HS-5 (cell line): ENCODE measurements at regions not wholly inside any gene's neighbourhood (a gene's known extent, or its start where the extent isn't known, plus 50 kb on each side); places are given as distances from the start of the nearest gene placed in this dataset.
"Not testable (repeated sequence)": the region's sequence is repeated elsewhere in the genome, so short reads cannot be mapped to it uniquely, and the experiment has no call there.

Experiments used
- DNase-seq: peaks from one replicate; pipeline ENCODE4 v3.0.0-alpha.2; 2012; ENCODE audit warnings: low read depth

DNA sequence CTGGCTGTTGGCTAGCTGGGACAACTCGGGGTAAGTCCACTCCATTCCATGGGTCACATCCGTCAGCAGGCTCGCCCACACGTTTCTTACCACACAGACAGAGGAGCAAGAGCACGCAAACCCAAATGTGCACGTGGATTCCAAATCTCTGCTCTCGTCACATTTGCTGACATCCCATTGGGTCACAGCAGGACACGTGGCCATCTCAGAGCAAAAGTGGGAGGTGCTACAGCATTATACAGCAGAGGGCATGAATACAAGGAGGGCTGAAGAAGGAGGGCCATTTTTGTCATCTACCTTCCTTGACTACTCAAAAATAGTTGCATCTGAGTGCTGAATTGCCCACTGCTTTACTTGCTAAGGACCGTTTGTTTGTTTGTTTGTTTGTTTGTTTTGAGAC, 84.7 kb downstream of the RBBP6 start:
- no peak for DNase-seq

DNA sequence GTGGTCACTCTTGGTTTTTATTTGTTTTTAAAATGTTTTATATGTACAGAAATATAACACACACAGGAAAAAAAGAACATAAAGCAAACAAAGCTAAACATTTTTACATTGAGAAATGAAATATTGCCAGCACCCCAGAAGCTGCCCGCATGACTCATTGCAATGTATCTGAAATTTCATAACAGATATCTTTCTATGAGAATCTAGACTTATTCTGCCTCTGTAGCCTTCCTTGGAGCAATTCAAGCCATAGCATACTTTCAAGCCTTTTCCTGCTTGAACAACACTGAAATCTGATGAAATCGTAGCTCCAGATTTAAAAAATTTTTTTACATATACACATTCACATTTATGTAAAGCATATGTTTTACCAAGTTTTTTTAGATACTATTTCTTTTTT, 86.9 kb downstream of the RBBP6 start:
- DNase-seq, result peak; percentile 42

DNA sequence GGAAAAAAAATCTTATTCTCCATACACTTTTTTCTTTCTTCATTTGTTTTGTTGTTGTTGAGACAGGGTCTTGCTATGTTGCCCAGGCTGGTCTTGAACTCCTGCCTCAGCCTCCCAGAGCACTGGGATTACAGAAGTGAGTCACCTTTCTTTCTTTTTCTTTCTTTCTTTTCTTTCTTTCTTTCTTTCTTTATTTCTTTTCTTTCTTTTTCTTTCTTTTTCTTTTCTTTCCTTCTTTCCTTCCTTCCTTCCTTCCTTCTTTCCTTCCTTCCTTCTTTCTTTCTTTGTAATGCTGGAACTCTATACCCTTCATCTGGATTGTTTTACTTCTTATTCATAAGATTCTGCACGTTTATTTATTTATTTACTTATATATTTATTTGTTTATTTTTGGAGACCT, 94.5 kb upstream of the TNRC6A start:
- no peak for DNase-seq

GRCh38 chr16:24635900-24636610, 93.4 kb upstream of the TNRC6A start:
- DNase-seq, result peak; percentile 97

- no peak for DNase-seq
Observed at GRCh38 chr16:24639769-24640168, 89.7 kb upstream of the TNRC6A start.

DNA sequence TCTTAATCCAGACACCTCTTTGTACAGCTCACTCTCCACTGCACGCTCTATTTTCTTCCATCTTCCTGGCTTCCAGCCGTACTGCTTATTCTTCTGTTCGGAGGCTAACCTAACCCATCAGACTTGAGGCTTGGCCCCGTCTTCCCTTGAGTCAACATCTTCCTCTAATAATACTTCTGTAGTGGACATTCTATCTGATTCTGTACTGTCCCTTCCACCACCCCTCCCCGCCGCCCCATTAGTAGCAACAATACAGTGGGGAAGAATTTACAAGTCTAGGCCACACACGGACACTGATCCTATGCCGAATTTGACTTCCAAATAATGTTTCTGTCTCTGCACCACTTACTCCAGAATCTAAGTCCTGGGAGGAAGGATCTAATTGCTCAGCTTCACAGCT, 86.0 kb upstream of the TNRC6A start:
- DNase-seq, result no peak

DNA sequence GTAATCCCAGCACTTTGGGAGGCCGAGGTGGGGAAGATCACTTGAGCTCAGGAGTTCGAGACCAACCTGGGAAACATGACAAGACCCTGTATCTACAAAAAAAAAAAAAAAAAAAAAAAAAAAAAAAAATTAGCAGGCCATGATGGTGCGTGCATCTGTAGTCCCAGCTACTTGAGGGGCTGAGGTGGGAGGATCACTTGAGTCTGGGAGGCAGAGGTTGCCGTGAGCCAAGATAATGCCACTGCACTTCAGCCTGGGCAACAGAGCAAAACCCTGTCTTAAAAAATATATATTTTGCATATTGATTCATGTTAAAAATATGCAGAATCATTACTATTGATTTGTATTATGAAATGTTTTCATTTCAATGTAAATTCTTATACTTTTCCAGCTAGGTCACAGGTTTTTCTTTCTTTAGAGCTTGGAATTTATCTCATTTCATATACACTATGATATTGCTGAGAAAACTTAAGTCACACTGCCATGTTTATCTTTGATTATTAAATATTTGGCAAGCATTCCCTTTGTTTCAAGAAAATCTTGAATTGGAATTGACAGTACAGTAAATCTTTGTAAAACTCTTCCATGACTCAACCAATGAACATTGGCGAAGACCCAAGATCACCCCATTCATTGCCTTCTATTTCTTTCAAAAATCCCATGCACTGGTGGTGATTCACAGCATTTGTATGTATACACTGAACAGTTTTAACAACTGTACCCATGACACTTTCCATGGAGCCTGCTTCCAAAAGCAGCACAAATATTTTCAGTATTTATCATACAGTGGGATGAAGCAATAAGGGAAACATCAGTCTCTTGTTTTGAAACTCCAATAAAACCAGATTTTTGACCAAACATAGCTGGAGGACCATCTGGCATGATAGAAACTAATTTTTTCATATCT, 83.5 kb upstream of the TNRC6A start:
- peak; percentile 100 for DNase-seq

DNA sequence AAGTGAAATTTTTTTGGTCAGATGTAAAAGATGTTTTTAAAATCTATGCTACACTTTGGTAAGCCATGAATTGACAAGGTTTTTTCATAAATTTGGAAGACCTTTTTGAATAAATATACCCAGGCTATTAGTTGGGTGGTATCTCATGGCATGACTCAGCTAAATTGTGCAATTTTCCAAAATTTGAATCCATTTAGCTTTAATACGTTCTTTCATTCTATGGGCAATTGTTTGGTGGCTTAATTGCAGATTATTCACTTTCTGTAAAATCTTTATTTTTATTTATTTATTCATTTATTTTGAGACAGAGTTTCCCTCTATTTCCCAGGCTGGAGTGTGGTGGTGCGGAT, 82.8 kb upstream of the TNRC6A start:
- no peak for DNase-seq

GRCh38 chr16:24652209-24652712, 77.2 kb upstream of the TNRC6A start:
- no peak for DNase-seq

- DNase-seq, result no peak
Observed at GRCh38 chr16:24652803-24653202, 76.6 kb upstream of the TNRC6A start.

DNA sequence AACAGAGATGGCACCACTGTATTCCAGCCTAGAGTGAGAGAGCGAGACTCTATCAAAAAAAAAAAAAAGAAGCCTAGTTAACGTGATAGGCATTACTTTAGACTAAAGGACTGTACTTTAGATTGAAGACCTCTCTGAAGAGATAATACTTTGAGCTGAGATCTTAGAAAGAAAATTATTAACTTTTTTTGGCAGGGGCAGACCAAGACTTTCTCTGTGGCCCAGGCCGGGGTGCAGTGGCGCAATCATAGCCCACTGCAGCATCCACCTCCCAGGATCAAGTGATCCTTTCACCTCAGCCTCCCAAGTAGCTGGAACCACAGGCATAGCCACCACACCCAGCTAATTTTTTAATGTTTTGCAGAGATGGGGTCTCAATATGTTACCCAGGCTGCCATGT, 75.7 kb upstream of the TNRC6A start:
- DNase-seq, result no peak

DNA sequence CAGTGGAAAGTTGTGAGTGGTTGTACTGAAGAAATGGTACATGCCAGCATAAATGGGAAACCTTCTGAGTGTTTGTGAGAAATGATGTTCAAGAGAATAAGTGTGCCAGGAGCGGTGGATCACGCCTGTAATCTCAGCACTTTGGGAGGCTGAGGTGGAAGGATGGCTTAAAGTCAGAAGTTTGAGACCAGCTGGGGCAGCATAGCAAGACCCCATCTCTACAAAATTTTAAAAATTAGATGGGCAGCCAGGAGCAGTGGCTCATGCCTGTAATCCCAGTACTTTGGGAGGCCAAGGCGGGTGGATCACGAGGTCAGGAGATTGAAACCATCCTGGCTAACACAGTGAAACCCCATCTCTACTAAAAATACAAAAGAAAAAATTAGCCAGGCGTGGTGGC, 63.5 kb upstream of the TNRC6A start:
- DNase-seq, result not testable (repeated sequence)

GRCh38 chr16:24667244-24667764, 62.1 kb upstream of the TNRC6A start:
- no peak for DNase-seq

DNA sequence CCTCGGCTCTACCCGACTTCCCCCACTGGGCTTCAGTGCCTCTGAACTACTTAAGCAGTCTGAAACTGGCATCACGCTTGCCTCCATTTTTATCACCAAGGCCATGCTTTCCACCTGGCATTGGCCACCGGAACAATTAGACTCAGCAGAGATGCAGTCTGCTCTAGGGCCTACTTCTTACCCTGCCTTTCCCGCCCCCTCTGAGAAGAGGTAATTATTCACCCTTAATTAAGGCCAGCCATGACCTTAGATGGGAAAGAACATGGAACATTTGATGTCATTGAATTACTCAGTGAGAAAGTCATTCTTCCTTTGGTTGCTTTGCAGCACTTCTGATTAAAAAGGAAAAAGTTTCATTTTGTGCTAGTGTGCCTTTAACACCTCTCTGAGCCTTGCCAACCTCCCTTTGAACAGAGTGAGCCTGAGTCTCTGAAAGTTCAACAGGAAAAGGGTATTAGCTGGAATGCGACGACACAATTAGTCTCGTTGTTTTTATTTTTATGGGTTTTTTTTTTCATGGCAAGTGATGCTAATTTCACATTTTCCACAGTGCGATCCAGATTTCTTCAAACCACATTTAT, 60.9 kb upstream of the TNRC6A start:
- DNase-seq, result no peak

DNA sequence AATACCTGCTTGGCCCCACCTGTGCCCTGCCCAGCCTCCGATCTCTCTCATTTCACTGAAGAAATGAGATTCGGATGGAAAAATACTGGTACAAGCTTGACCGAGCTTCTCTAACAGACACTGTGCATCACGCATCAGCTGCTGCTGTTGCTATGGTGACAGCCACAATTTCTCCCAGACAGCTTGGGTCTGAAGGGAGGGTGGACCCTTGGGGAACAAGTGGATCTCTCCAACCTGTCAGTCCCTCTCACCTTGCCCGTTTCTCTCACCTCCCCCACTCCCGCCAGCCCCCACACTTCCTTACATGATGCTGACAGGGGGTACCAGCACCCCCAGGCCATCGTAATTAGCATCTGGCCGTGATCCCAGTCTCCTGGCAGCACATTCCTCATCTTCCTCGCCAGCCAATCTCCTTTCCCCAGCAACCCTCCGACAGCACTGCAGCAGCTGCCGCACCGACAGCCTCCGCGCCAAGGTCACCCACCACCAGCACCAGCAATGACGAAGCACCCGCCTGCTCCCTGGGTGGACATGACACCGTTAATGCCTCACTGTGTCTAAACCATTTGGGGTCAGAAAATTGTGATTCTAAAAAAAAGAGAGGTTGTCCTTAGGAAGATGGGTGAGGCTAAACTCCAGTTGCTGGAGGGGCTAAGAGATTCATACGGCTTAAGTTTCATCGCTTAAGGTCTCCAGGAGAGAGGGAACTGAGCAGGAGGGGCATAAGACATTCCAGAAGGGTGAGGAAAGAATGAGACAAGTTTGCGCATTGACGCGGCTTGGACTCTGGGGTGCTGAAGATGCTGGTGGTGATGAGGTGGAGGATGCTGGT, 58.6 kb upstream of the TNRC6A start:
- DNase-seq, result no peak

- DNase-seq, result no peak
Observed at GRCh38 chr16:24671455-24671954, 57.9 kb upstream of the TNRC6A start.

DNA sequence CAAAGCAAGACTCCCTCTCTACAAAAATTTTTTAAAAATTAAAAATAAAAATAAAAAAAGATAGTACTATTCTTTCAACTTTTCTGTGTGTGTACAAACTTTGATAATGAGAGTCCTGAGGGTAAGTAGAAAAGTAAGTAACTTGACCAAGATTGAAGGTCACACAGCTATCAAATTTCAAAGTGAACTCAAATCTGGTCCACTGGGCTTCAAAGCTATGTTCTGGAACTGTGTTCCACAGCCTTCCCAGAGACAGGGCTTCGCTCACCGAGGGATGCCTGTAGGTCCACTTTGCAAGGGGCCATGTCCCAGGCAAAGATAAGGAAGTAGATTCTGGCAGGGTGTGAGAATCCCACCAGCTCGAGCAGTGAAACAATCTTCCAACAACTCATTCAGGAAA, 56.3 kb upstream of the TNRC6A start:
- DNase-seq, result no peak

GRCh38 chr16:24674877-24675276, 54.6 kb upstream of the TNRC6A start:
- no peak for DNase-seq

DNA sequence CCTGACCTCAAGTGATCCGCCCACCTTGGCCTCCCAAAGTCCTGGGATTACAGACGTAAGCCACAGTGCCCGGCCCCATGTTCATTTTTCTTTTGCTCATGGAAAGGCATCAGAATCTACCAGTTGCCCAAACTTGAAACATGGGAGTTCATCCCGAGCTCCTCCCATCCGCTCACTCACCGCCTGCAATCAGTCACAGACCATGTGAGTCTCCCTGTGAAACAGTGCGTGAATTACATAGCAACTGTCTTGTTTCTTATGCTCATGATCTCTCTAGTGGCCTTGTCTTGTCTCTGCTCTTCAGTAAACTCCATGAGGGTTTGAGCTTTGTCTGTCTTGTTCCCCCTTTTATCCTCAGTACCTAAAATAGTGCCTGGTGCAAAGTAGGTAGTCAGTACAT, 52.1 kb upstream of the TNRC6A start:
- DNase-seq, result no peak
